ENCODE measurements at regions not wholly inside any gene's neighbourhood (a gene's known extent, or its start where the extent isn't known, plus 50 kb on each side); places are given as distances from the start of the nearest gene placed in this dataset.
A peak's percentile ranks its signal among the peaks of the same experiment; 100 is the strongest.

GRCh38 chr16:87062569-87063442, 254.4 kb downstream of the C16orf95 start:
- Histone ChIP-seq H3K36me3 (no peaks in the 10 kb centered on the region), H3K4me1 (ENCODE audit: low read depth) (peaks cover 6% of the 10 kb centered on the region), H3K4me3 (peak overlapping the region; percentile 9), H3K27me3 (no peaks in the 10 kb centered on the region), H3K9me3 (ENCODE audit: low read depth) (no peaks in the 10 kb centered on the region), H3K27ac (no peak overlapping the region)
- TF ChIP-seq, protein P1, sequence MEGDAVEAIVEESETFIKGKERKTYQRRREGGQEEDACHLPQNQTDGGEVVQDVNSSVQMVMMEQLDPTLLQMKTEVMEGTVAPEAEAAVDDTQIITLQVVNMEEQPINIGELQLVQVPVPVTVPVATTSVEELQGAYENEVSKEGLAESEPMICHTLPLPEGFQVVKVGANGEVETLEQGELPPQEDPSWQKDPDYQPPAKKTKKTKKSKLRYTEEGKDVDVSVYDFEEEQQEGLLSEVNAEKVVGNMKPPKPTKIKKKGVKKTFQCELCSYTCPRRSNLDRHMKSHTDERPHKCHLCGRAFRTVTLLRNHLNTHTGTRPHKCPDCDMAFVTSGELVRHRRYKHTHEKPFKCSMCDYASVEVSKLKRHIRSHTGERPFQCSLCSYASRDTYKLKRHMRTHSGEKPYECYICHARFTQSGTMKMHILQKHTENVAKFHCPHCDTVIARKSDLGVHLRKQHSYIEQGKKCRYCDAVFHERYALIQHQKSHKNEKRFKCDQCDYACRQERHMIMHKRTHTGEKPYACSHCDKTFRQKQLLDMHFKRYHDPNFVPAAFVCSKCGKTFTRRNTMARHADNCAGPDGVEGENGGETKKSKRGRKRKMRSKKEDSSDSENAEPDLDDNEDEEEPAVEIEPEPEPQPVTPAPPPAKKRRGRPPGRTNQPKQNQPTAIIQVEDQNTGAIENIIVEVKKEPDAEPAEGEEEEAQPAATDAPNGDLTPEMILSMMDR (IDR thresholded peaks at IDR 0.05; ENCODE audit: low read depth, low read length) = peak; percentile 90
- peak; percentile 77 to 89 for DNase-seq (ENCODE audit: low read depth in 1 of 2, low spot score in 1 of 2)

DNA sequence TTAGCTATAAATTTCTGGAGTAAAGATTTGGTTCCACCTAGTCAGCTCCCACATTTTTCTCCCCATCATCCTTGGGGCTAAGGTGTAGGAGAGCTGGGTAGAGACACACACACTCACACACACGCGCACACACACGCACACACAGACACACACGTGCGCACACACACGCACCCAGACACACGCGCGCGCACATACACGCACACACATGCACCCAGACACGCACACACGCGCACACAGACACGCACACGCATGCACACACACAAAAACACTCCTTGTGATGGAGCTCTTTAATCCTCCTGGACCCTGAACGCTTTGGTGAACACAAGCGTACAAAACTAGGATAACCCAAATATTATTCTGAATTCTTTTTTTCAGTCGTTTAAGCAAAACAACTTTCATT, 253.6 kb downstream of the C16orf95 start:
- Histone ChIP-seq H3K36me3 (no peaks in the 10 kb centered on the region), H3K27ac (no peak overlapping the region), H3K4me1 (ENCODE audit: low read depth) (peaks cover 6% of the 10 kb centered on the region), H3K4me3 (no peak overlapping the region), H3K9me3 (ENCODE audit: low read depth) (no peaks in the 10 kb centered on the region), H3K27me3 (no peaks in the 10 kb centered on the region)
- TF ChIP-seq, protein P1 (IDR thresholded peaks at IDR 0.05; ENCODE audit: low read depth, low read length) = no peak
- DNase-seq (ENCODE audit: low read depth in 1 of 2, low spot score in 1 of 2) = no peak

GRCh38 chr16:87064731-87065445, 252.3 kb downstream of the C16orf95 start:
- Histone ChIP-seq H3K4me3 (no peak overlapping the region), H3K4me1 (ENCODE audit: low read depth) (peaks cover 6% of the 10 kb centered on the region), H3K27ac (no peak overlapping the region), H3K36me3 (no peaks in the 10 kb centered on the region), H3K27me3 (no peaks in the 10 kb centered on the region), H3K9me3 (ENCODE audit: low read depth) (no peaks in the 10 kb centered on the region)
- no peak for DNase-seq (ENCODE audit: low read depth in 1 of 2, low spot score in 1 of 2)
- TF ChIP-seq, protein P1 (IDR thresholded peaks at IDR 0.05; ENCODE audit: low read depth, low read length) = no peak

- no peaks in the 10 kb centered on the region for H3K36me3 ChIP-seq
- TF ChIP-seq, protein P1 (IDR thresholded peaks at IDR 0.05; ENCODE audit: low read depth, low read length) = no peak
- no peaks in the 10 kb centered on the region for H3K27me3 ChIP-seq
- DNase-seq (ENCODE audit: low read depth in 1 of 2, low spot score in 1 of 2) = no peak
- H3K9me3 ChIP-seq (ENCODE audit: low read depth) = no peaks in the 10 kb centered on the region
- peaks cover 6% of the 10 kb centered on the region for H3K4me1 ChIP-seq (ENCODE audit: low read depth)
- H3K4me3 ChIP-seq = no peak overlapping the region
- H3K27ac ChIP-seq = no peak overlapping the region
Observed at GRCh38 chr16:87065446-87066132, 251.6 kb downstream of the C16orf95 start.

- TF ChIP-seq, protein P1 (IDR thresholded peaks at IDR 0.05; ENCODE audit: low read depth, low read length) = no peak
Observed at GRCh38 chr16:87066133-87067002, 250.8 kb downstream of the C16orf95 start.

More at GRCh38 chr16:87066133-87067002, 250.8 kb downstream of the C16orf95 start:
- Histone ChIP-seq H3K9me3 (ENCODE audit: low read depth) (no peaks in the 10 kb centered on the region), H3K4me1 (ENCODE audit: low read depth) (peaks cover 6% of the 10 kb centered on the region), H3K4me3 (no peak overlapping the region), H3K36me3 (no peaks in the 10 kb centered on the region), H3K27me3 (no peaks in the 10 kb centered on the region), H3K27ac (no peak overlapping the region)
- DNase-seq (ENCODE audit: low read depth in 1 of 2, low spot score in 1 of 2) = no peak

Measured in cardiac muscle cell (in vitro differentiated cells and primary cell).